Epithelial cell of proximal tubule (primary cell): ENCODE measurements at regions not wholly inside any gene's neighbourhood (a gene's known extent, or its start where the extent isn't known, plus 50 kb on each side); places are given as distances from the start of the nearest gene placed in this dataset.

ENCODE experiments used
- DNase-seq: peaks from one replicate; pipeline ENCODE4 v3.0.0-alpha.2; 2011; ENCODE audit warnings: low read depth
- H3K4me3 ChIP-seq: 2 replicates; pipeline ENCODE4 v1.5.1; 2011; ENCODE audit warnings: low read depth, mild to moderate bottlenecking, low read length
- CTCF ChIP-seq: conservative IDR thresholded peaks from 2 replicates; pipeline ENCODE4 v1.5.1; 2012; ENCODE audit warnings: low read depth, mild to moderate bottlenecking, low read length

- TF ChIP-seq CTCF: no peak
- DNase-seq: no peak
- H3K4me3 ChIP-seq: no peak overlapping the region
Measured at GRCh38 chr18:75779450-75779849, 351.9 kb upstream of the SMIM21 start.

GRCh38 chr18:75777630-75778029, 350.1 kb upstream of the SMIM21 start:
- DNase-seq: no peak
- no peak for TF ChIP-seq CTCF
- H3K4me3 ChIP-seq: no peak overlapping the region

- DNase-seq: no peak
- TF ChIP-seq CTCF: no peak
Measured at GRCh38 chr18:75775121-75775520, 347.6 kb upstream of the SMIM21 start.

DNA sequence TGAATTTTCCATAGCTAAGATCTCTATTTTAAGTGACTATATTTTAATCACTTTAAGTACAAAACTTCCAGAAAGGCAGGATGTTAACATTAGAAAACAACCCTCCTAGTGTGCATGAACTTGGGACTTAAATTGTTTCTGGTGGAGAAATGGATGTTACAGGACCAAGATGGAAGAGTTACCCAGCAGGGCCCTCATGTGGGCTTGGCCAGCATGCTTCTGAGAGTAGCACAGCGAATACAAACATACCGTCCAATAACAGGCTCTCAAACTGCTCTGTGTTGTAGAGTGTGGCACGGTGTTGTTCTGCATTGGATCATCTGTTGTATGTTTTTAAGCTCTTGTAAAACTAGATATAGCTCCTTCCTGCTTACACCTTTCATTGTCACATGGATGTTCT, 346.1 kb upstream of the SMIM21 start:
- H3K4me3 ChIP-seq: no peak overlapping the region
- DNase-seq: no peak
- no peak for TF ChIP-seq CTCF

More at GRCh38 chr18:75775121-75775520, 347.6 kb upstream of the SMIM21 start:
- H3K4me3 ChIP-seq: no peak overlapping the region

- no peak for DNase-seq
- no peak overlapping the region for H3K4me3 ChIP-seq
- TF ChIP-seq CTCF: no peak
Measured at GRCh38 chr18:75762758-75763157, 335.3 kb upstream of the SMIM21 start.

- DNase-seq: no peak
- H3K4me3 ChIP-seq: no peak overlapping the region
- no peak for TF ChIP-seq CTCF
Measured at GRCh38 chr18:75760208-75760607, 332.7 kb upstream of the SMIM21 start.

- TF ChIP-seq CTCF: no peak
- H3K4me3 ChIP-seq: no peak overlapping the region
Measured at GRCh38 chr18:75757951-75758350, 330.4 kb upstream of the SMIM21 start.

More at GRCh38 chr18:75757951-75758350, 330.4 kb upstream of the SMIM21 start:
- DNase-seq: no peak
